Endodermal cell (in vitro differentiated cells): ENCODE measurements at regions not wholly inside any gene's neighbourhood (a gene's known extent, or its start where the extent isn't known, plus 50 kb on each side); places are given as distances from the start of the nearest gene placed in this dataset.

Source experiments
- DNase-seq: peaks from one replicate; pipeline ENCODE4 v3.0.0-alpha.2; 2017
- H3K27ac ChIP-seq: 2 replicates; pipeline ENCODE4 v1.5.1; 2013; ENCODE audit warnings: mild to moderate bottlenecking, low read depth, low read length, moderate library complexity
- H3K27me3 ChIP-seq: 2 replicates; pipeline ENCODE4 v1.6.1; 2013; ENCODE audit warnings: mild to moderate bottlenecking, low read length, moderate library complexity; ENCODE audit not compliant: insufficient read depth, control insufficient read depth, poor library complexity, severe bottlenecking
- H3K36me3 ChIP-seq: 2 replicates; pipeline ENCODE4 v1.7.0; 2013; ENCODE audit warnings: mild to moderate bottlenecking, low read length, moderate library complexity; ENCODE audit not compliant: control insufficient read depth, insufficient read depth
- H3K4me1 ChIP-seq: one replicate; pipeline ENCODE4 v1.7.0; 2013; ENCODE audit warnings: low read length; ENCODE audit not compliant: control insufficient read depth, insufficient read depth
- H3K4me3 ChIP-seq: 2 replicates; pipeline ENCODE4 v1.5.1; 2013; ENCODE audit warnings: mild to moderate bottlenecking, low read length, moderate library complexity
- H3K9ac ChIP-seq: 2 replicates; pipeline ENCODE4 v1.6.1; 2013; ENCODE audit warnings: mild to moderate bottlenecking, low read length, moderate library complexity; ENCODE audit not compliant: poor library complexity, severe bottlenecking; ENCODE audit errors: extremely low read depth
- H3K9me3 ChIP-seq: 2 replicates; pipeline ENCODE4 v1.6.1; 2013; ENCODE audit warnings: mild to moderate bottlenecking, low read length, moderate library complexity; ENCODE audit not compliant: control insufficient read depth
- H3K27ac Mint-ChIP-seq: 2 replicates; pipeline ENCODE4 v1.8.0; 2020; ENCODE audit warnings: mixed read lengths
- H3K27me3 Mint-ChIP-seq: 2 replicates; pipeline ENCODE4 v1.8.0; 2021; ENCODE audit warnings: mild to moderate bottlenecking, mixed read lengths; ENCODE audit not compliant: insufficient read depth
- H3K36me3 Mint-ChIP-seq: 2 replicates; pipeline ENCODE4 v1.8.0; 2020; ENCODE audit warnings: low read depth, mixed read lengths
- H3K4me1 Mint-ChIP-seq: 2 replicates; pipeline ENCODE4 v1.8.0; 2020; ENCODE audit warnings: mixed read lengths
- H3K4me3 Mint-ChIP-seq: 2 replicates; pipeline ENCODE4 v1.8.0; 2020; ENCODE audit warnings: mild to moderate bottlenecking, moderate library complexity, mixed read lengths
- H3K9me3 Mint-ChIP-seq: 2 replicates; pipeline ENCODE4 v1.8.0; 2020; ENCODE audit warnings: mild to moderate bottlenecking, mixed read lengths
- WGBS, 2 experiments: methylation state at CpG; one replicate each; pipeline versions ENCODE4 v1.1.5 to v1.1.7; 2013; ENCODE audit warnings: missing lambda C conversion rate in 2 of 2, mixed read lengths in 1 of 2; ENCODE audit not compliant: insufficient coverage in 1 of 2, insufficient read length in 1 of 2; 5-methylcytosine and 5-hydroxymethylcytosine counted together
- TF ChIP-seq, protein P1 (sequence below): fragments of 200-600 bp; sonication (generic); conservative IDR thresholded peaks from 2 replicates; pipeline ENCODE4 v1.5.0; 2021; ENCODE audit warnings: antibody characterized with exemption, mild to moderate bottlenecking

DNA sequence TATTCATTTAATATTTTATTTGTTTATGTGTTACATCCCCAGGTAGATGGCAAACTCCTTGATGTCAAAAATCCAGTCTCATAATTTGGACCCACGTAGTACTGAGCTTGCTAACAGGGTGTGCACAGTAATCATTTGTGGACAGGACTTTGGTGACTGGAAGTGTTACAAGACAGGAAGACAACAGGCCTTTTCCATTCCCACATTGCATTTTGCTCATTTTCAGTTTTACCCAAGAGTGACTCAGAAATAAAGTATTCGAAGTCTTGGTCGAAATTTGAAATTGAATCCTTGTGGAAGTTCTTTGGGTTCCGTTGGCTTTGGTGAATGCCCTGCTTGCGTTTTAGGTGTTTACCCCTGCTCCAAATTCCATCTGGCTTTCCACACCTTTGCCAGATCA, 63.0 kb upstream of the THBS2 start:
- no peaks in the 10 kb centered on the region for H3K27me3 Mint-ChIP-seq
- H3K27ac ChIP-seq = no peak overlapping the region
- WGBS, 2 experiments = 85 to 88% methylated on average over 3 to 5 of the region's 5 CpGs

GRCh38 chr6:169315830-169316614, 62.4 kb upstream of the THBS2 start:
- Histone ChIP-seq H3K27ac (no peak overlapping the region), H3K4me1 (no peaks in the 10 kb centered on the region), H3K36me3 (no peaks in the 10 kb centered on the region), H3K9me3 (no peaks in the 10 kb centered on the region), H3K27me3 (no peaks in the 10 kb centered on the region), H3K9ac (no peak overlapping the region), H3K4me3 (no peak overlapping the region)
- peaks cover 2% of the 10 kb centered on the region for H3K9me3 Mint-ChIP-seq
- no peaks in the 10 kb centered on the region for H3K36me3 Mint-ChIP-seq
- TF ChIP-seq, protein P1, sequence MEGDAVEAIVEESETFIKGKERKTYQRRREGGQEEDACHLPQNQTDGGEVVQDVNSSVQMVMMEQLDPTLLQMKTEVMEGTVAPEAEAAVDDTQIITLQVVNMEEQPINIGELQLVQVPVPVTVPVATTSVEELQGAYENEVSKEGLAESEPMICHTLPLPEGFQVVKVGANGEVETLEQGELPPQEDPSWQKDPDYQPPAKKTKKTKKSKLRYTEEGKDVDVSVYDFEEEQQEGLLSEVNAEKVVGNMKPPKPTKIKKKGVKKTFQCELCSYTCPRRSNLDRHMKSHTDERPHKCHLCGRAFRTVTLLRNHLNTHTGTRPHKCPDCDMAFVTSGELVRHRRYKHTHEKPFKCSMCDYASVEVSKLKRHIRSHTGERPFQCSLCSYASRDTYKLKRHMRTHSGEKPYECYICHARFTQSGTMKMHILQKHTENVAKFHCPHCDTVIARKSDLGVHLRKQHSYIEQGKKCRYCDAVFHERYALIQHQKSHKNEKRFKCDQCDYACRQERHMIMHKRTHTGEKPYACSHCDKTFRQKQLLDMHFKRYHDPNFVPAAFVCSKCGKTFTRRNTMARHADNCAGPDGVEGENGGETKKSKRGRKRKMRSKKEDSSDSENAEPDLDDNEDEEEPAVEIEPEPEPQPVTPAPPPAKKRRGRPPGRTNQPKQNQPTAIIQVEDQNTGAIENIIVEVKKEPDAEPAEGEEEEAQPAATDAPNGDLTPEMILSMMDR = no peak
- peaks cover 5% of the 10 kb centered on the region for H3K4me1 Mint-ChIP-seq
- no peak overlapping the region for H3K4me3 Mint-ChIP-seq
- WGBS, 2 experiments = 60 to 85% methylated on average over 3 to 12 of the region's 12 CpGs
- H3K27me3 Mint-ChIP-seq = no peaks in the 10 kb centered on the region
- no peak for DNase-seq
- no peak overlapping the region for H3K27ac Mint-ChIP-seq

More for the DNA sequence above, 63.0 kb upstream of the THBS2 start:
- no peaks in the 10 kb centered on the region for H3K9me3 ChIP-seq
- no peak for DNase-seq
- Mint-ChIP-seq H3K4me3 (no peak overlapping the region), H3K36me3 (no peaks in the 10 kb centered on the region), H3K4me1 (peaks cover 5% of the 10 kb centered on the region), H3K9me3 (peaks cover 2% of the 10 kb centered on the region), H3K27ac (no peak overlapping the region)
- TF ChIP-seq, protein P1 = no peak
- no peak overlapping the region for H3K4me3 ChIP-seq
- no peak overlapping the region for H3K9ac ChIP-seq
- H3K27me3 ChIP-seq = no peaks in the 10 kb centered on the region
- H3K4me1 ChIP-seq = no peaks in the 10 kb centered on the region
- H3K36me3 ChIP-seq = no peaks in the 10 kb centered on the region

GRCh38 chr6:169313347-169314010, 59.8 kb upstream of the THBS2 start:
- Mint-ChIP-seq H3K27me3 (no peaks in the 10 kb centered on the region), H3K36me3 (no peaks in the 10 kb centered on the region), H3K27ac (no peak overlapping the region), H3K4me1 (peaks cover 5% of the 10 kb centered on the region), H3K4me3 (no peak overlapping the region), H3K9me3 (peaks cover 2% of the 10 kb centered on the region)
- DNase-seq = no peak
- Histone ChIP-seq H3K36me3 (no peaks in the 10 kb centered on the region), H3K27me3 (no peaks in the 10 kb centered on the region), H3K4me1 (no peaks in the 10 kb centered on the region), H3K9ac (no peak overlapping the region), H3K4me3 (no peak overlapping the region), H3K9me3 (no peaks in the 10 kb centered on the region), H3K27ac (no peak overlapping the region)
- TF ChIP-seq, protein P1 = no peak
- WGBS, 2 experiments = 90% methylated on average over 5 to 22 of the region's 22 CpGs
